Activated effector memory CD4-positive, alpha-beta T cell treated with Interleukin-2 at 50 U/mL for 16 hours (primary cell): ENCODE measurements at regions not wholly inside any gene's neighbourhood (a gene's known extent, or its start where the extent isn't known, plus 50 kb on each side); places are given as distances from the start of the nearest gene placed in this dataset.
"Not testable (repeated sequence)": the region's sequence is repeated elsewhere in the genome, so short reads cannot be mapped to it uniquely, and the experiment has no call there.

Experiments
- DNase-seq: peaks from one replicate; pipeline ENCODE4 v3.0.0-alpha.2; 2020

- no peak for DNase-seq
Measured at GRCh38 chr12:13552830-13553229, 356.3 kb downstream of the EMP1 start.

GRCh38 chr12:13547283-13547682 lies 350.8 kb downstream of the EMP1 start:
- DNase-seq, result no peak

GRCh38 chr12:13546231-13546630 lies 349.7 kb downstream of the EMP1 start:
- DNase-seq, result no peak

GRCh38 chr12:13539051-13539450 lies 342.5 kb downstream of the EMP1 start:
- DNase-seq, result no peak

GRCh38 chr12:13538136-13538535 lies 341.6 kb downstream of the EMP1 start:
- no peak for DNase-seq

- no peak for DNase-seq
Measured at GRCh38 chr12:13537623-13538022, 341.1 kb downstream of the EMP1 start.

GRCh38 chr12:13536219-13536910 lies 339.8 kb downstream of the EMP1 start:
- DNase-seq, result no peak

GRCh38 chr12:13534645-13535398 lies 338.3 kb downstream of the EMP1 start:
- no peak for DNase-seq

- DNase-seq, result no peak
Measured at GRCh38 chr12:13534242-13534641, 337.7 kb downstream of the EMP1 start.

GRCh38 chr12:13530966-13531365 lies 334.4 kb downstream of the EMP1 start:
- DNase-seq, result no peak

- not testable (repeated sequence) for DNase-seq
Measured at GRCh38 chr12:13526185-13526921, 329.8 kb downstream of the EMP1 start.

GRCh38 chr12:13523536-13524307 lies 327.2 kb downstream of the EMP1 start:
- no peak for DNase-seq

- not testable (repeated sequence) for DNase-seq
Measured at GRCh38 chr12:13518034-13518433, 321.5 kb downstream of the EMP1 start.

GRCh38 chr12:13509740-13510139 lies 313.2 kb downstream of the EMP1 start:
- no peak for DNase-seq

GRCh38 chr12:13505636-13506035 lies 309.1 kb downstream of the EMP1 start:
- no peak for DNase-seq

GRCh38 chr12:13505224-13505623 lies 308.7 kb downstream of the EMP1 start:
- DNase-seq, result no peak

GRCh38 chr12:13504736-13505135 lies 308.2 kb downstream of the EMP1 start:
- DNase-seq, result no peak

- no peak for DNase-seq
Measured at GRCh38 chr12:13504074-13504473, 307.5 kb downstream of the EMP1 start.

- no peak for DNase-seq
Measured at GRCh38 chr12:13503094-13503835, 306.7 kb downstream of the EMP1 start.

GRCh38 chr12:13499008-13499407 lies 302.5 kb downstream of the EMP1 start:
- no peak for DNase-seq

- DNase-seq, result no peak
Measured at GRCh38 chr12:13496111-13496510, 299.6 kb downstream of the EMP1 start.

GRCh38 chr12:13489246-13489645 lies 292.7 kb downstream of the EMP1 start:
- no peak for DNase-seq
